CD4-positive, alpha-beta T cell (primary cell): ENCODE measurements at regions not wholly inside any gene's neighbourhood (a gene's known extent, or its start where the extent isn't known, plus 50 kb on each side); places are given as distances from the start of the nearest gene placed in this dataset.

Experiments
- ATAC-seq: fragments of 200-7000 bp; cut with Tn5 transposase; one replicate; pipeline ENCODE4 v1.10.0; 2022; ENCODE audit warnings: mild to moderate bottlenecking; ENCODE audit not compliant: poor library complexity
- CTCF ChIA-PET: fragments of 350-600 bp; sonication (Branson Sonifier 250); formaldehyde crosslinking; loops from one replicate; lab custom pipeline; 2021; ENCODE audit warnings: antibody characterized with exemption, inconsistent platforms; lab: Charles Lee
- POLR2A ChIA-PET: fragments of 350-600 bp; sonication (Branson Sonifier 250); formaldehyde crosslinking; loops from one replicate; lab custom pipeline; 2021; ENCODE audit warnings: antibody characterized with exemption, inconsistent platforms; lab: Charles Lee
- DNase-seq, 14 experiments: peaks; one replicate each; pipeline ENCODE4 v3.0.0-alpha.2; 2013 to 2020; ENCODE audit warnings: mixed read lengths in 2 of 14
- H3K27ac ChIP-seq, 2 donors: one replicate each; pipeline versions ENCODE4 v1.5.1 to v1.7.0; 2013; ENCODE audit warnings: low read length in 2 of 2, low read depth in 1 of 2, mild to moderate bottlenecking in 1 of 2
- H3K27me3 ChIP-seq, 2 experiments: 1 replicate in 1 of 2; 2 replicates in 1 of 2; pipeline versions ENCODE4 v1.6.1 to v1.7.0; 2013; ENCODE audit warnings: low read length in 2 of 2, control low read depth in 1 of 2, mild to moderate bottlenecking in 1 of 2, moderate library complexity in 1 of 2; ENCODE audit not compliant: insufficient read depth in 2 of 2, control insufficient read depth in 1 of 2
- H3K36me3 ChIP-seq: one replicate; pipeline ENCODE4 v1.6.1; 2013; ENCODE audit warnings: low read length, control low read depth; ENCODE audit not compliant: insufficient read depth
- H3K4me1 ChIP-seq: one replicate; pipeline ENCODE4 v1.6.1; 2013; ENCODE audit warnings: low read length, control low read depth; ENCODE audit not compliant: insufficient read depth
- H3K4me3 ChIP-seq: one replicate; pipeline ENCODE4 v1.5.1; 2013; ENCODE audit warnings: mild to moderate bottlenecking, low read length, moderate library complexity
- H3K9me3 ChIP-seq, 2 experiments: 1 replicate in 1 of 2; 2 replicates in 1 of 2; pipeline versions ENCODE4 v1.6.1 to v1.7.0; 2013; ENCODE audit warnings: low read length in 2 of 2, mild to moderate bottlenecking in 2 of 2, control low read depth in 1 of 2, moderate library complexity in 1 of 2; ENCODE audit not compliant: control insufficient read depth in 1 of 2, insufficient read depth in 1 of 2
- H3K27ac Mint-ChIP-seq: one replicate; pipeline ENCODE4 v1.8.0; 2020; ENCODE audit warnings: mixed read lengths
- H3K27me3 Mint-ChIP-seq: one replicate; pipeline ENCODE4 v1.8.0; 2021; ENCODE audit warnings: mixed read lengths
- H3K36me3 Mint-ChIP-seq: one replicate; pipeline ENCODE4 v1.8.0; 2021; ENCODE audit warnings: low read depth, mixed read lengths
- H3K4me1 Mint-ChIP-seq: one replicate; pipeline ENCODE4 v1.8.0; 2021; ENCODE audit warnings: low read depth, mixed read lengths
- H3K4me3 Mint-ChIP-seq: one replicate; pipeline ENCODE4 v1.8.0; 2020; ENCODE audit warnings: mild to moderate bottlenecking, mixed read lengths
- H3K9me3 Mint-ChIP-seq: one replicate; pipeline ENCODE4 v1.8.0; 2020; ENCODE audit warnings: mixed read lengths
- CTCF ChIP-seq: fragments of 200-600 bp; IDR thresholded peaks from one replicate; pipeline ENCODE4 v1.8.0; 2022; ENCODE audit warnings: antibody characterized with exemption, mild to moderate bottlenecking
- intact Hi-C, 2 experiments: fragments of 100-400 bp; cut with DNase I in 1 of 2; cut with micrococcal nuclease in 1 of 2; formaldehyde crosslinking; loops; one replicate each; pipeline versions ENCODE4 v1.15.1 to v1.9.0; 2023 to 2025; cut with DNase I, micrococcal nuclease

GRCh38 chr11:70933981-70934583 lies 318.3 kb downstream of the SHANK2 start:
- DNase-seq (no peak), ATAC-seq (no peak)
- H3K9me3 ChIP-seq, result peaks cover 0 to 20% of the 10 kb centered on the region in 2 experiments
- peaks cover 0 to 2% of the 10 kb centered on the region in 2 experiments for H3K27me3 ChIP-seq
- Mint-ChIP-seq H3K36me3 (no peaks in the 10 kb centered on the region), H3K4me1 (no peaks in the 10 kb centered on the region), H3K4me3 (no peak overlapping the region), H3K9me3 (peaks cover 4% of the 10 kb centered on the region), H3K27me3 (peaks cover 12% of the 10 kb centered on the region), H3K27ac (no peak overlapping the region)
- no peak overlapping the region for H3K4me3 ChIP-seq
- no peaks in the 10 kb centered on the region for H3K36me3 ChIP-seq
- CTCF ChIA-PET, result no interaction called here
- POLR2A ChIA-PET, result no interaction called here
- intact Hi-C loops, result no loop called here
- no peak overlapping the region for H3K27ac ChIP-seq
- H3K4me1 ChIP-seq, result no peaks in the 10 kb centered on the region
- no peak for TF ChIP-seq CTCF

GRCh38 chr11:70935006-70935768 lies 317.2 kb downstream of the SHANK2 start:
- Mint-ChIP-seq H3K36me3 (no peaks in the 10 kb centered on the region), H3K4me1 (no peaks in the 10 kb centered on the region), H3K4me3 (no peak overlapping the region), H3K9me3 (peaks cover 4% of the 10 kb centered on the region), H3K27me3 (peaks cover 9% of the 10 kb centered on the region), H3K27ac (no peak overlapping the region)
- H3K36me3 ChIP-seq, result no peaks in the 10 kb centered on the region
- peaks cover 0 to 28% of the 10 kb centered on the region in 2 experiments for H3K9me3 ChIP-seq
- CTCF ChIA-PET, result no interaction called here
- no peak overlapping the region for H3K4me3 ChIP-seq
- ATAC-seq, result no peak
- no peak overlapping the region for H3K27ac ChIP-seq
- no peaks in the 10 kb centered on the region for H3K4me1 ChIP-seq
- TF ChIP-seq CTCF, result no peak
- intact Hi-C loops, result no loop called here
- DNase-seq, result no peak
- peaks cover 0 to 2% of the 10 kb centered on the region in 2 experiments for H3K27me3 ChIP-seq
- POLR2A ChIA-PET, result no interaction called here

GRCh38 chr11:70942593-70942992 lies 309.8 kb downstream of the SHANK2 start:
- H3K27me3 Mint-ChIP-seq, result peaks cover 4% of the 10 kb centered on the region
- H3K36me3 ChIP-seq, result no peaks in the 10 kb centered on the region
- no peak overlapping the region for H3K4me3 Mint-ChIP-seq
- TF ChIP-seq CTCF, result no peak
- POLR2A ChIA-PET, result no interaction called here
- intact Hi-C loops, result no loop called here
- no peaks in the 10 kb centered on the region for H3K4me1 Mint-ChIP-seq
- H3K27ac Mint-ChIP-seq, result no peak overlapping the region
- no peaks in the 10 kb centered on the region for H3K27me3 ChIP-seq
- H3K9me3 Mint-ChIP-seq, result peaks cover 26% of the 10 kb centered on the region
- H3K4me1 ChIP-seq, result no peaks in the 10 kb centered on the region
- no peak overlapping the region for H3K4me3 ChIP-seq
- CTCF ChIA-PET, result no interaction called here
- ATAC-seq (no peak), DNase-seq (no peak)
- H3K36me3 Mint-ChIP-seq, result no peaks in the 10 kb centered on the region
- H3K27ac ChIP-seq, result no peak overlapping the region
- H3K9me3 ChIP-seq, result peaks cover 21 to 48% of the 10 kb centered on the region in 2 experiments
